OCI-LY3 (cell line): ENCODE measurements at regions not wholly inside any gene's neighbourhood (a gene's known extent, or its start where the extent isn't known, plus 50 kb on each side); places are given as distances from the start of the nearest gene placed in this dataset.

Experiments used
- H2AFZ ChIP-seq: fragments of 200-600, 300-600 bp; shearing (Covaris generic); 2 replicates; pipeline ENCODE4 v1.6.0; 2014; ENCODE audit warnings: antibody characterized with exemption, low read depth, low read length
- H3K27ac ChIP-seq: fragments of 200-600, 300-600 bp; sonication (generic); 2 replicates; pipeline ENCODE4 v1.5.1; 2014; ENCODE audit warnings: mild to moderate bottlenecking, low read length, moderate library complexity, mixed read lengths
- H3K27me3 ChIP-seq: fragments of 200-600, 300-600 bp; sonication (generic); 2 replicates; pipeline ENCODE4 v1.6.1; 2014; ENCODE audit warnings: low read depth, low read length, mixed read lengths
- H3K36me3 ChIP-seq: fragments of 200-600, 300-600 bp; sonication (generic); replicated peaks from 2 replicates; pipeline ENCODE3; 2014; ENCODE audit warnings: low read depth, low read length, mixed read lengths
- H3K4me1 ChIP-seq: fragments of 300-600, 200-600 bp; sonication (generic); 2 replicates; pipeline ENCODE4 v1.6.1; 2014; ENCODE audit warnings: low read length, mixed read lengths
- H3K4me2 ChIP-seq: fragments of 200-600, 300-600 bp; sonication (generic); 2 replicates; pipeline ENCODE4 v1.6.1; 2014; ENCODE audit warnings: low read length, mixed read lengths
- H3K4me3 ChIP-seq: fragments of 300-600, 200-600 bp; sonication (generic); 2 replicates; pipeline ENCODE4 v1.5.1; 2014; ENCODE audit warnings: antibody characterized with exemption, mild to moderate bottlenecking, low read length, moderate library complexity
- H3K79me2 ChIP-seq: fragments of 300-600, 200-600 bp; shearing (Covaris generic); 2 replicates; pipeline ENCODE4 v1.6.1; 2014; ENCODE audit warnings: mild to moderate bottlenecking, low read length, mixed read lengths
- H3K9ac ChIP-seq: fragments of 300-600, 200-600 bp; shearing (Covaris generic); 2 replicates; pipeline ENCODE4 v1.6.0; 2014; ENCODE audit warnings: mild to moderate bottlenecking, low read length, moderate library complexity
- H3K9me3 ChIP-seq: fragments of 200-600, 300-600 bp; shearing (Covaris generic); 2 replicates; pipeline ENCODE4 v1.6.1; 2014; ENCODE audit warnings: low read length, mixed read lengths; ENCODE audit not compliant: insufficient read depth
- H4K20me1 ChIP-seq: fragments of 200-600, 300-600 bp; sonication (generic); 2 replicates; pipeline ENCODE4 v1.6.1; 2016; ENCODE audit warnings: low read length, mixed read lengths; ENCODE audit not compliant: insufficient read depth
- EZH2phosphoT487 ChIP-seq: fragments of 200-600 bp; shearing (Covaris generic); IDR thresholded peaks from 2 replicates; pipeline ENCODE4 v1.6.1; 2018; ENCODE audit warnings: antibody characterized with exemption, mixed run types, low read depth
- TF ChIP-seq, protein P1 (sequence below): fragments of 200-600, 300-600 bp; sonication (generic); IDR thresholded peaks from 2 replicates; pipeline ENCODE4 v1.5.1; 2014; ENCODE audit warnings: antibody characterized with exemption, low read length, low read depth

DNA sequence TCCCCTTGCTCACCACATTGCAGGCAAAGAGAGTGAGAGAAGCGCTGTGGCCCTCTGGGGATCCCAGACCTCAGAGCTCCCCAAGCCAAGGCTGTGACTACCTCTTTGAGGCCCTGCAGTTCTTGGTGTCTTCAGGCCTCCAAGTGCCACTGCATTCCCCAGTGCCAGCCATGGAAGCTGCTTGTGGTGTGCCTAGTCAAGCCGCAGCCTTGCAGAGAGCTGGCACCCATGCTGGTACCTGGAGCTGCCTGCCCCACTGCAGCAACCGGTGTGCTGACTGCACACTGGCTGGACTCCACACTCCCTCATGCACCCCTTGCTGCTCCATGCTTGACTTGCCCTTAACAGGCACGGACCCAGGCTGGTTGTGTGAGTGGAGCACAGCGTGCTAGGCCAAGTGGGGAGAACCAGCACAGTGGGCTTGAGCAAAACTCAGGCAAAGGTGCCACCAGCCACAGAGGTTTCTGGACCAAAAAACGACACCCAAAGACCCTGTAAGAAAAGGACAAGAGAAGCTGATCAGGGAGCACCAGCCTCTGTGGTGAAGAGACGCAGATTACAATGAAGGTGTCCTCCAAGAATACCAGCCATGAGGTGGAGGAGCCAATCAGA is 113.5 kb upstream of the TMEM18 start:
- H3K4me3 ChIP-seq = no peak overlapping the region
- no peaks in the 10 kb centered on the region for H3K79me2 ChIP-seq
- TF ChIP-seq, protein P1, sequence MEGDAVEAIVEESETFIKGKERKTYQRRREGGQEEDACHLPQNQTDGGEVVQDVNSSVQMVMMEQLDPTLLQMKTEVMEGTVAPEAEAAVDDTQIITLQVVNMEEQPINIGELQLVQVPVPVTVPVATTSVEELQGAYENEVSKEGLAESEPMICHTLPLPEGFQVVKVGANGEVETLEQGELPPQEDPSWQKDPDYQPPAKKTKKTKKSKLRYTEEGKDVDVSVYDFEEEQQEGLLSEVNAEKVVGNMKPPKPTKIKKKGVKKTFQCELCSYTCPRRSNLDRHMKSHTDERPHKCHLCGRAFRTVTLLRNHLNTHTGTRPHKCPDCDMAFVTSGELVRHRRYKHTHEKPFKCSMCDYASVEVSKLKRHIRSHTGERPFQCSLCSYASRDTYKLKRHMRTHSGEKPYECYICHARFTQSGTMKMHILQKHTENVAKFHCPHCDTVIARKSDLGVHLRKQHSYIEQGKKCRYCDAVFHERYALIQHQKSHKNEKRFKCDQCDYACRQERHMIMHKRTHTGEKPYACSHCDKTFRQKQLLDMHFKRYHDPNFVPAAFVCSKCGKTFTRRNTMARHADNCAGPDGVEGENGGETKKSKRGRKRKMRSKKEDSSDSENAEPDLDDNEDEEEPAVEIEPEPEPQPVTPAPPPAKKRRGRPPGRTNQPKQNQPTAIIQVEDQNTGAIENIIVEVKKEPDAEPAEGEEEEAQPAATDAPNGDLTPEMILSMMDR = no peak
- TF ChIP-seq EZH2phosphoT487 = no peak
- H3K36me3 ChIP-seq = no peaks in the 10 kb centered on the region
- H3K9me3 ChIP-seq = no peaks in the 10 kb centered on the region
- H3K27me3 ChIP-seq = 0 out of 2 replicates have a peak, but pooled peaks cover 2% of the 10 kb centered on the region
- no peak overlapping the region for H3K27ac ChIP-seq
- no peak overlapping the region for H2AFZ ChIP-seq
- H3K4me2 ChIP-seq = no peak overlapping the region
- no peak overlapping the region for H3K9ac ChIP-seq
- no peaks in the 10 kb centered on the region for H3K4me1 ChIP-seq
- H4K20me1 ChIP-seq = no peaks in the 10 kb centered on the region

DNA sequence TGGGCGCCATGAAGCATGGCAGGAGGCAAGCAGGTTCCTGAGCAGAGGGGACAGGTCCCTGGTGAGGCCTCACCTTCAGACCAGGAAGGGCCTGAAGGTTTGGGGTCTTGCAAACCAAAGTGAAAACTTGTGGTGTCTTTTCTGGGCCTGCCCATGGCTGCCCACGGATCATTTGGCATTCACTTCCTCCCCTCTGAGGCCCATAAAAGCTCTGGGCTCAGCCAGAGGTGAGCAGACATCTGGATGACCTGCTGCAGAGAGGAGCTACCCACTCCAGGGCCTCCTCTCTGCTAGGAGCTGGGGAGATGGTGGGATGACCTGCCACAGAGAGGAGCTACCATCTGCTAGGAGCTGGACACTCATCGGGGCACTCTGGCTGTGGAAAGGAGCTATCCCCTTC is 112.9 kb upstream of the TMEM18 start:
- no peak overlapping the region for H3K27ac ChIP-seq
- H3K9me3 ChIP-seq = no peaks in the 10 kb centered on the region
- no peak overlapping the region for H3K4me2 ChIP-seq
- H3K79me2 ChIP-seq = no peaks in the 10 kb centered on the region
- no peaks in the 10 kb centered on the region for H3K4me1 ChIP-seq
- no peaks in the 10 kb centered on the region for H4K20me1 ChIP-seq
- TF ChIP-seq, protein P1 = no peak
- no peak for TF ChIP-seq EZH2phosphoT487
- no peak overlapping the region for H3K9ac ChIP-seq
- H3K36me3 ChIP-seq = no peaks in the 10 kb centered on the region
- H3K4me3 ChIP-seq = no peak overlapping the region
- no peak overlapping the region for H2AFZ ChIP-seq
- 0 out of 2 replicates have a peak, but pooled peaks cover 2% of the 10 kb centered on the region for H3K27me3 ChIP-seq

DNA sequence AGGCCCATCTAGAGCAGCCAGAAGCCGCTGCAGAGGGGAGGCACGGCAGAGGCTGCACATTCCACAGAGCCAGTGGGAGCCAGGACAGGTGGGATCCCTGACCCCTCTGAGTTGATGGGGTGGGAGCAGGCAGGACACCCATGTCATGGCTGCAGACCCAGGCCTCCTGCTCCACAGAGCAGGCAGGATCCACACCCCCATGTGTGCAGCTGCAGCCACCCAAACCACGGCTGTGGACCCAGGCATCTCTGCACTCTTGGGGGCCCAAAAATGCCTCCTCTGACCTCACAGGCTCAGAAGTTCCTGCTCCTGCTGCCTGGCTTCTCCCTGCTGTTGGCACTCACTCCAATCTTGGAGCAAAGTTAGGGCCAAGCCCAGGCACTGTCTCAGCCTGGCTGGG is 112.3 kb upstream of the TMEM18 start:
- Histone ChIP-seq H3K4me2 (no peak overlapping the region), H3K4me1 (no peaks in the 10 kb centered on the region), H3K9ac (no peak overlapping the region), H4K20me1 (no peaks in the 10 kb centered on the region), H3K4me3 (no peak overlapping the region), H3K36me3 (no peaks in the 10 kb centered on the region), H3K9me3 (no peaks in the 10 kb centered on the region), H3K79me2 (no peaks in the 10 kb centered on the region), H3K27ac (no peak overlapping the region), H3K27me3 (0 out of 2 replicates have a peak, but pooled peaks cover 2% of the 10 kb centered on the region), H2AFZ (no peak overlapping the region)
- TF ChIP-seq, protein P1 = no peak
- TF ChIP-seq EZH2phosphoT487 = no peak

DNA sequence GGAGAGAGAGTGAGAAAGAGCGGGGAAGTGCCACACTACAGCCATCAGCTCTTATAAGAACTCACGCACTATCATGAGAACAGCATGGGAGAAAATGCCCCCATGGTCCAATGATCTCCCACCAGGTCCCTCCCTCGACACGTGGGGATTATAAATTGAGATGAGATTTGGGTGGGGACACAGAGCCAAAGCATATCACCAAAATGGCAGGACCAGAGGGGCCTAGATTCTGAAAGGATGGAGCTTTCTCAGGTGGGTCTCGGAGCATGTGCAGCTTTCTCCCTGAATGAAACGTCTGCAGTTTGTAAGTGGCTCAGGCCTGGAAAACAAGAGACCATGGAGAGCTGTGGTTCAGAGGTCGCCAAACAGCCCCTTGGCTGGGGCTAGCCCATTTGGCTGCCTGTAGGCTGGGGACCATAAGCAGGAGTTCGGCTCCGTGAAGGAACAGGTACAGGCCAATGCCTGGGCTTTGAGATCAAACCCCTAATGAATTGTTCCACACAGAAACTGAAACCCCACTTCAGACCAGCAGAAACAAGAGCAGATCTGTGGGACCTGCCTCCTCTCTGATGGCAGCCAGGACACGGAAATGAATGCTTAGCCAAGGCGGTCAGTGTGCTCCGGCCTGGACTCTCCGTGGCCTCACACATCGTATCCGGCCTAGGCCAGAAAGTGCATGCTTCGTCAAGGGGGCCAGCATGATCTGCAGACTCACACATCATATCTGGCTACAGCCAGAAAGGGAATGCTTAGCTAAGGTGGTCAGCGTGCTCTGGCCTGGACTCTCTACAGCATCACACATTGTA is 111.2 kb upstream of the TMEM18 start:
- Histone ChIP-seq H4K20me1 (no peaks in the 10 kb centered on the region), H3K4me1 (no peaks in the 10 kb centered on the region), H3K4me3 (no peak overlapping the region), H3K27me3 (0 out of 2 replicates have a peak, but pooled peaks cover 2% of the 10 kb centered on the region), H3K9ac (no peak overlapping the region), H3K27ac (no peak overlapping the region), H3K9me3 (no peaks in the 10 kb centered on the region), H3K4me2 (no peak overlapping the region), H3K36me3 (no peaks in the 10 kb centered on the region), H2AFZ (no peak overlapping the region), H3K79me2 (no peaks in the 10 kb centered on the region)
- TF ChIP-seq EZH2phosphoT487 = no peak
- TF ChIP-seq, protein P1 = no peak
